ENCODE measurements at regions not wholly inside any gene's neighbourhood (a gene's known extent, or its start where the extent isn't known, plus 50 kb on each side); places are given as distances from the start of the nearest gene placed in this dataset.
A peak's percentile ranks its signal among the peaks of the same experiment; 100 is the strongest.

DNA sequence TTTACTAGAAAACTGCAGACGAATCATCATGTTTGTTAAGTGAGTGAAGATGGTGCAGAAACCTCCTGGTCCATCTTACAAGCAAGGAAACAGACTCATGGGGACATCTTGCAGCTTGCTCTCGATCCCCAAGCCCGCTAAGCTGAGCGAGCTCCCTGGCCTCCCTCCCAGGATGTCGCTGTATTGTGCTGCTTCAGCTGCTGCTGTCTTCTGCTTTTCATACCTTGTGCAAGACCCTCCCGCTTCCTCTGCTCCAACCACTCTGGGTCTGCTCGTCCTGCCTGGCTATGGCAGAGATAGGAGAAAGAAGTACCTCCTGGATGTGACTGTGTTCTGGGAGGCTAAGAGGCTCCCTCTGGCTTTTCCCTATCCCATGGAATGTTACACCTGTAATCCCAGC, 285.2 kb upstream of the FZD8 start:
- H3K9ac ChIP-seq (ENCODE audit: low read length) = no peak overlapping the region
- H2AK5ac ChIP-seq (ENCODE audit: low read length) = no peak overlapping the region
- no peak overlapping the region for H2BK120ac ChIP-seq (ENCODE audit: low read depth, low read length)
- no peak overlapping the region for H2BK15ac ChIP-seq (replicated peaks; ENCODE audit: low read depth)
- no peak overlapping the region for H2BK5ac ChIP-seq (ENCODE audit: low read length)
- H3K18ac ChIP-seq (ENCODE audit: low read length) = no peak overlapping the region
- peak; percentile 74 for DNase-seq
- no peaks in the 10 kb centered on the region for H3K79me1 ChIP-seq (ENCODE audit: low read length)
- no peak overlapping the region for H3K27ac ChIP-seq (ENCODE audit: low read depth, low read length)
- H3K23ac ChIP-seq (ENCODE audit: low read length) = no peak overlapping the region
- WGBS (ENCODE audit: extremely low coverage, insufficient coverage, low lambda C conversion rate) = no CpG with 5 or more reads among the region's 7 CpGs
- H3K4me3 ChIP-seq (ENCODE audit: low read length) = no peak overlapping the region
- no peak overlapping the region for H4K8ac ChIP-seq (ENCODE audit: low read depth, low read length)
- no peaks in the 10 kb centered on the region for H3K36me3 ChIP-seq (ENCODE audit: control insufficient read depth, insufficient read depth, low read length)
- no peak overlapping the region for H3K56ac ChIP-seq (ENCODE audit: low read length)
- H4K5ac ChIP-seq (ENCODE audit: low read length) = no peak overlapping the region
- peaks cover 11% of the 10 kb centered on the region for H3K4me1 ChIP-seq (ENCODE audit: control insufficient read depth, low read depth, low read length)
- H3K27me3 ChIP-seq (ENCODE audit: insufficient read depth, low read length, poor library complexity) = no peaks in the 10 kb centered on the region
- H3K4ac ChIP-seq (ENCODE audit: low read depth, low read length) = no peak overlapping the region
- H3K4me2 ChIP-seq (ENCODE audit: low read length) = no peak overlapping the region
- H3K79me2 ChIP-seq (ENCODE audit: control insufficient read depth, insufficient read depth, low read length) = no peaks in the 10 kb centered on the region

- no peak for DNase-seq
- Histone ChIP-seq H3K4me2 (ENCODE audit: low read length) (no peak overlapping the region), H2AK5ac (ENCODE audit: low read length) (no peak overlapping the region), H3K4me3 (ENCODE audit: low read length) (no peak overlapping the region), H2BK15ac (replicated peaks; ENCODE audit: low read depth) (no peak overlapping the region), H3K27ac (ENCODE audit: low read depth, low read length) (no peak overlapping the region), H3K4ac (ENCODE audit: low read depth, low read length) (no peak overlapping the region), H3K79me1 (ENCODE audit: low read length) (no peaks in the 10 kb centered on the region), H3K79me2 (ENCODE audit: control insufficient read depth, insufficient read depth, low read length) (no peaks in the 10 kb centered on the region), H3K56ac (ENCODE audit: low read length) (no peak overlapping the region), H3K18ac (ENCODE audit: low read length) (no peak overlapping the region), H3K23ac (ENCODE audit: low read length) (no peak overlapping the region), H2BK5ac (ENCODE audit: low read length) (no peak overlapping the region), H3K36me3 (ENCODE audit: control insufficient read depth, insufficient read depth, low read length) (no peaks in the 10 kb centered on the region), H3K9ac (ENCODE audit: low read length) (no peak overlapping the region), H2BK120ac (ENCODE audit: low read depth, low read length) (no peak overlapping the region), H4K5ac (ENCODE audit: low read length) (no peak overlapping the region), H3K4me1 (ENCODE audit: control insufficient read depth, low read depth, low read length) (peaks cover 11% of the 10 kb centered on the region), H3K27me3 (ENCODE audit: insufficient read depth, low read length, poor library complexity) (no peaks in the 10 kb centered on the region), H4K8ac (ENCODE audit: low read depth, low read length) (no peak overlapping the region)
- WGBS (ENCODE audit: extremely low coverage, insufficient coverage, low lambda C conversion rate) = no CpG with 5 or more reads among the region's 1 CpG
These were observed 284.8 kb upstream of the FZD8 start for GRCh38 chr10:35926846-35927245.

GRCh38 chr10:35925493-35925892, 283.4 kb upstream of the FZD8 start:
- Histone ChIP-seq H3K56ac (ENCODE audit: low read length) (no peak overlapping the region), H3K4me1 (ENCODE audit: control insufficient read depth, low read depth, low read length) (peaks cover 11% of the 10 kb centered on the region), H3K79me1 (ENCODE audit: low read length) (no peaks in the 10 kb centered on the region), H3K79me2 (ENCODE audit: control insufficient read depth, insufficient read depth, low read length) (no peaks in the 10 kb centered on the region), H2BK15ac (replicated peaks; ENCODE audit: low read depth) (no peak overlapping the region), H3K27ac (ENCODE audit: low read depth, low read length) (no peak overlapping the region), H3K18ac (ENCODE audit: low read length) (no peak overlapping the region), H4K5ac (ENCODE audit: low read length) (no peak overlapping the region), H4K8ac (ENCODE audit: low read depth, low read length) (no peak overlapping the region), H2BK5ac (ENCODE audit: low read length) (no peak overlapping the region), H3K9ac (ENCODE audit: low read length) (no peak overlapping the region), H2BK120ac (ENCODE audit: low read depth, low read length) (no peak overlapping the region), H3K4ac (ENCODE audit: low read depth, low read length) (no peak overlapping the region), H3K27me3 (ENCODE audit: insufficient read depth, low read length, poor library complexity) (no peaks in the 10 kb centered on the region), H3K4me2 (ENCODE audit: low read length) (no peak overlapping the region), H2AK5ac (ENCODE audit: low read length) (no peak overlapping the region), H3K4me3 (ENCODE audit: low read length) (no peak overlapping the region), H3K36me3 (ENCODE audit: control insufficient read depth, insufficient read depth, low read length) (no peaks in the 10 kb centered on the region), H3K23ac (ENCODE audit: low read length) (no peak overlapping the region)
- peak; percentile 92 for DNase-seq
- no CpG with 5 or more reads among the region's 1 CpG for WGBS (ENCODE audit: extremely low coverage, insufficient coverage, low lambda C conversion rate)

DNA sequence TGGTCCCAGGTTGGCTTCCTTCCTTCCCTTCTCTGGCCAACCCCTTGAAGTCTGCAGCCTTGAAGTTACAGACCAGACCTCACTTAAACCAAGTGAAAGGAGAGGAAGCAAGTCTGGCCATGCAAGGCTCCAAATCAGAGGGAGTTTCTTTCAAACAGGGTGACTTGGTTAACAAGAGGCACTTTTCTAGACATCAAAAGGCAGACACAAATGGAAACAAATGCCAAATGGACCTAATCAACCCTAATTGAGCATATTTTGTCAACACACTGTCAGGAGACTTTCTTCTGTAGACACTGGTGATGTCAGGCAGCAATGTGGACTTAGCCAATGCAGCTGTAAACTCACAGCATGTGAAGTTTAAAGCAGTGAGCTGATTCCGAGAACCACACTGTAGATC, 282.7 kb upstream of the FZD8 start:
- no peaks in the 10 kb centered on the region for H3K36me3 ChIP-seq (ENCODE audit: control insufficient read depth, insufficient read depth, low read length)
- H3K9ac ChIP-seq (ENCODE audit: low read length) = no peak overlapping the region
- no peak overlapping the region for H3K4me3 ChIP-seq (ENCODE audit: low read length)
- H2BK120ac ChIP-seq (ENCODE audit: low read depth, low read length) = no peak overlapping the region
- no peak overlapping the region for H2AK5ac ChIP-seq (ENCODE audit: low read length)
- H3K79me1 ChIP-seq (ENCODE audit: low read length) = no peaks in the 10 kb centered on the region
- no peaks in the 10 kb centered on the region for H3K27me3 ChIP-seq (ENCODE audit: insufficient read depth, low read length, poor library complexity)
- DNase-seq = peak; percentile 69
- no peak overlapping the region for H3K18ac ChIP-seq (ENCODE audit: low read length)
- H3K56ac ChIP-seq (ENCODE audit: low read length) = no peak overlapping the region
- no peak overlapping the region for H3K4ac ChIP-seq (ENCODE audit: low read depth, low read length)
- no peak overlapping the region for H2BK15ac ChIP-seq (replicated peaks; ENCODE audit: low read depth)
- H3K27ac ChIP-seq (ENCODE audit: low read depth, low read length) = no peak overlapping the region
- no peak overlapping the region for H3K23ac ChIP-seq (ENCODE audit: low read length)
- peaks cover 11% of the 10 kb centered on the region for H3K4me1 ChIP-seq (ENCODE audit: control insufficient read depth, low read depth, low read length)
- no peak overlapping the region for H4K8ac ChIP-seq (ENCODE audit: low read depth, low read length)
- no peak overlapping the region for H2BK5ac ChIP-seq (ENCODE audit: low read length)
- no CpG with 5 or more reads among the region's 1 CpG for WGBS (ENCODE audit: extremely low coverage, insufficient coverage, low lambda C conversion rate)
- no peak overlapping the region for H4K5ac ChIP-seq (ENCODE audit: low read length)
- no peaks in the 10 kb centered on the region for H3K79me2 ChIP-seq (ENCODE audit: control insufficient read depth, insufficient read depth, low read length)
- H3K4me2 ChIP-seq (ENCODE audit: low read length) = no peak overlapping the region

- WGBS (ENCODE audit: extremely low coverage, insufficient coverage, low lambda C conversion rate) = no CpG with 5 or more reads among the region's 4 CpGs
These were observed 280.9 kb upstream of the FZD8 start for GRCh38 chr10:35922876-35923600.

DNA sequence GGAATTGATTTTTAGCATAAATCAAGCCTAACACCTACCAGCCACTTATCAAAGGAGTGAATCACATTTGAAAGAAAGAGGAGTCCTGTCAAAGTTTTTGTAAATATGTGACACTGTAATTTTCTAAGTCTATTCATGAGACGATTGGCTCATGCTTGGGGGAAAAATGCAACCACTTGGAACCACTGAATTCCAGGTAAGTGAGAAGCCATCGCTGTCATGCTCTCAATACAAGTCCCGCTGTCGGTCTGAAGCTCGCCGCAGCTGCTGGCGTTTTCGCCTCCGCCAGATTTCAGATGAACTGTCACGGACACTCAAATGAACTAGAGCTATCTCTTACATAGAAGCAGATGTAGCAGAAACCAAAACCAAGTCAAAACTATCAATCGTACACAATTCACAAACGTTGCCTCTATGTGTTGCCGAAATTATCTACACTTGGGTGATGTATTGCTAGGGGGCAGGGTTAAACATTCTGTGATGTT, 279.8 kb upstream of the FZD8 start:
- Histone ChIP-seq H2BK120ac (ENCODE audit: low read depth, low read length) (no peak overlapping the region), H3K4me1 (ENCODE audit: control insufficient read depth, low read depth, low read length) (peaks cover 8% of the 10 kb centered on the region), H3K79me2 (ENCODE audit: control insufficient read depth, insufficient read depth, low read length) (no peaks in the 10 kb centered on the region), H3K79me1 (ENCODE audit: low read length) (no peaks in the 10 kb centered on the region), H4K8ac (ENCODE audit: low read depth, low read length) (no peak overlapping the region), H3K56ac (ENCODE audit: low read length) (no peak overlapping the region), H3K4ac (ENCODE audit: low read depth, low read length) (no peak overlapping the region), H4K5ac (ENCODE audit: low read length) (no peak overlapping the region), H3K36me3 (ENCODE audit: control insufficient read depth, insufficient read depth, low read length) (no peaks in the 10 kb centered on the region), H2BK5ac (ENCODE audit: low read length) (no peak overlapping the region), H3K27ac (ENCODE audit: low read depth, low read length) (no peak overlapping the region), H3K4me3 (ENCODE audit: low read length) (no peak overlapping the region), H3K9ac (ENCODE audit: low read length) (no peak overlapping the region), H3K23ac (ENCODE audit: low read length) (no peak overlapping the region), H2AK5ac (ENCODE audit: low read length) (no peak overlapping the region), H2BK15ac (replicated peaks; ENCODE audit: low read depth) (no peak overlapping the region), H3K27me3 (ENCODE audit: insufficient read depth, low read length, poor library complexity) (no peaks in the 10 kb centered on the region), H3K18ac (ENCODE audit: low read length) (no peak overlapping the region), H3K4me2 (ENCODE audit: low read length) (no peak overlapping the region)
- no CpG with 5 or more reads among the region's 13 CpGs for WGBS (ENCODE audit: extremely low coverage, insufficient coverage, low lambda C conversion rate)
- DNase-seq = no peak

More at GRCh38 chr10:35922876-35923600, 280.9 kb upstream of the FZD8 start:
- Histone ChIP-seq H3K4ac (ENCODE audit: low read depth, low read length) (no peak overlapping the region), H2BK5ac (ENCODE audit: low read length) (no peak overlapping the region), H3K27ac (ENCODE audit: low read depth, low read length) (no peak overlapping the region), H4K5ac (ENCODE audit: low read length) (no peak overlapping the region), H3K4me3 (ENCODE audit: low read length) (no peak overlapping the region), H4K8ac (ENCODE audit: low read depth, low read length) (no peak overlapping the region), H3K9ac (ENCODE audit: low read length) (no peak overlapping the region), H3K4me1 (ENCODE audit: control insufficient read depth, low read depth, low read length) (peaks cover 11% of the 10 kb centered on the region), H3K56ac (ENCODE audit: low read length) (no peak overlapping the region), H3K18ac (ENCODE audit: low read length) (no peak overlapping the region), H3K27me3 (ENCODE audit: insufficient read depth, low read length, poor library complexity) (no peaks in the 10 kb centered on the region), H3K79me1 (ENCODE audit: low read length) (no peaks in the 10 kb centered on the region), H2AK5ac (ENCODE audit: low read length) (no peak overlapping the region), H3K4me2 (ENCODE audit: low read length) (no peak overlapping the region), H3K23ac (ENCODE audit: low read length) (no peak overlapping the region), H2BK15ac (replicated peaks; ENCODE audit: low read depth) (no peak overlapping the region), H3K36me3 (ENCODE audit: control insufficient read depth, insufficient read depth, low read length) (no peaks in the 10 kb centered on the region), H2BK120ac (ENCODE audit: low read depth, low read length) (no peak overlapping the region), H3K79me2 (ENCODE audit: control insufficient read depth, insufficient read depth, low read length) (no peaks in the 10 kb centered on the region)
- no peak for DNase-seq
